Stimulated activated naive CD8-positive, alpha-beta T cell treated with anti-CD3 and anti-CD28 coated beads, Interleukin-15, Interleukin-2, amounts not matched to agents 100 ng/mL and 50 ng/mL, for 24 hours (primary cell): ENCODE measurements at regions not wholly inside any gene's neighbourhood (a gene's known extent, or its start where the extent isn't known, plus 50 kb on each side); places are given as distances from the start of the nearest gene placed in this dataset.
"Not testable (repeated sequence)": the region's sequence is repeated elsewhere in the genome, so short reads cannot be mapped to it uniquely, and the experiment has no call there.

Source experiments
- H3K27ac Mint-ChIP-seq: one replicate; pipeline ENCODE4 v1.8.0; 2021; ENCODE audit warnings: mild to moderate bottlenecking, mixed read lengths
- H3K27me3 Mint-ChIP-seq: one replicate; pipeline ENCODE4 v1.8.0; 2021; ENCODE audit warnings: mixed read lengths
- H3K36me3 Mint-ChIP-seq: one replicate; pipeline ENCODE4 v1.8.0; 2021; ENCODE audit warnings: low read depth, mixed read lengths
- H3K4me1 Mint-ChIP-seq: one replicate; pipeline ENCODE4 v1.8.0; 2021; ENCODE audit warnings: low read depth, mixed read lengths
- H3K4me3 Mint-ChIP-seq: one replicate; pipeline ENCODE4 v1.8.0; 2021; ENCODE audit warnings: mild to moderate bottlenecking, mixed read lengths
- H3K9me3 Mint-ChIP-seq: one replicate; pipeline ENCODE4 v1.8.0; 2021; ENCODE audit warnings: mixed read lengths

DNA sequence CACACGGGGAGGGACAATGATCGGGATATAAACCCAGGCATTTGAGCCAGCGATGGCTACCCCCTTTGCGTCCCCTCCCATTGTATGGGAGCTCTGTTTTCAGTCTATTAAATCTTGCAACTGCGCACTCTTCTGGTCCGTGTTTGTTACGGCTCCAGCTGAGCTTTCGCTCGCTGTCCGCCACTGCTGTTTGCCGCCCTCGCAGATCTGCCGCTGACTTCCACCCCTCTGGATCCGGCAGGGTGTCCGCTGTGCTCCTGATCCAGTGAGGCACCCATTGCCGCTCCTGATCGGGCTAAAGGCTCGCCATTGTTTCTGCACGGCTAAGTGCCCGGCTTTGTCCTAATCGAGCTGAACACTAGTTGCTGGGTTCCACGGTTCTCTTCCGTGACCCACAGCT lies 87.3 kb downstream of the ASB1 start:
- not testable (repeated sequence) for H3K4me1 Mint-ChIP-seq, H3K4me3 Mint-ChIP-seq, H3K36me3 Mint-ChIP-seq, H3K27ac Mint-ChIP-seq, H3K27me3 Mint-ChIP-seq
- peaks cover 21% of the 10 kb centered on the region for H3K9me3 Mint-ChIP-seq

DNA sequence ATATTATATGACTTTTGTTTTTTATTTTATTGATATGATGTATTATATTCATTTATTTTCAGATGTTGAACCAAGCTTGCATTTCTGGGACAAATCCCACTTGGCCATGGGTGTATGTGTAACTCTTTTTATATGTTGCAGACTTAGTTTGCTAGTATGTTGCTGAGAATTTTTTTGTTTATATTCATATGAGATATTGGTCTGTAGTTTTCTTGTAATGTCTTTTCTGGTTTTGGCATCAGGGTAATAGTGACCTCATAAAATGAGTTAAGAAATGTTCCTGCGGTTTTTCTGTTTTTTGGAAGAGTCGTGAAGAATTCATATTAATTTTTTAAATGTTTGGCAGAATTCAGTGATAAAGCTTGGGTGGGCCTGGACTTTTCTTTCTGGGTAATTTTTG lies 88.7 kb downstream of the ASB1 start:
- no peaks in the 10 kb centered on the region for H3K27me3 Mint-ChIP-seq
- peaks cover 5% of the 10 kb centered on the region for H3K36me3 Mint-ChIP-seq
- H3K4me1 Mint-ChIP-seq: no peaks in the 10 kb centered on the region
- H3K27ac Mint-ChIP-seq: no peak overlapping the region
- peaks cover 21% of the 10 kb centered on the region for H3K9me3 Mint-ChIP-seq
- no peak overlapping the region for H3K4me3 Mint-ChIP-seq

DNA sequence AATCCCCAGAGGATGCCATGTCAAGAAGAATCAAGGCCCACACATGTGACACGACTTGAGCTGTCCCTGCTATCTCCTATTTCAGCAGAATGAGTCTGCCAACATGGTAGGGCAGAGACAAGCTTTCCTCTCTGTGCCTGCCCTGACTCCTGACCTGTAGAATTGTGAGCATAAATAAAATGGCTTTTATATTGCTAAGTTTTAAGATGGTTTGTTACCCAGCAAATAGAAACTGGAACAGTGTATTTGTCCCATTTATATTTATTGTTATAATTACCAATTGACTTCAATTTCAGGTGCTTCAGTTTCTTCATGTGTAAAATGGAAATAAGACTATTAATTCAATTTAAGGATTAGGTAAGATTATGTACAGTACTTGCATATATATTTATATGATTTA lies 90.5 kb downstream of the ASB1 start:
- Mint-ChIP-seq H3K4me3 (no peak overlapping the region), H3K36me3 (peaks cover 5% of the 10 kb centered on the region), H3K27me3 (no peaks in the 10 kb centered on the region), H3K4me1 (no peaks in the 10 kb centered on the region), H3K9me3 (peaks cover 21% of the 10 kb centered on the region), H3K27ac (no peak overlapping the region)

DNA sequence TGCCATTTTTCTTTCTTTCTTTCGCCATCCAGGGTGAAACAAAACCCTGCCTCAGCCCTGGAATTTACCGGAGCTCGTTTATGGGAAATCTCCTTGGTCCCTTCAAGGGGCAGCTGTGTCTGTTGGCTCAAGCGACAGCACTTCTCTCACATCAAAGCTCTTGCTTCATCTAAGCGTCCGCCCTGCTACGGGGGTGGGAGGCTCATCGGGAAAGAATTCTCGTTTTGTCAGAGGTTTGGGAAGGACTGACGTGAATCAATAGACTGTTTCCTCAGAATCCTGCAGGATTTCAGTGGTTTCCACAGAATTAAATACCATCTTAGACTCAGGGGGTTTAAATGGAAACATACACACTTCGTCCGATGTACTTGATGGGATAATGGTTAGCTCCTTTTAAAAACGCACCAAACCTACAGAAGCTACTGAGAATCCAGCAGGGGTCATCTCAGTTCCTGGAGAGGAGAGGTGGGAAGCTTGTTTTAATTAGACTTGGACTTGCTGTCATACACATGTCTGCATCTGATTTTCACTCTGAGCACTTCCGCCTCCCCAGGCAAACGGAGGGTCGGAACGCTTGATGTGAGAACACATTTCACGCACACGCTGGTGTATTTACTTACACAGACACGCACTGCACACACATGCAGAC lies 91.6 kb downstream of the ASB1 start:
- no peaks in the 10 kb centered on the region for H3K4me1 Mint-ChIP-seq
- H3K27ac Mint-ChIP-seq: no peak overlapping the region
- H3K9me3 Mint-ChIP-seq: peaks cover 21% of the 10 kb centered on the region
- no peaks in the 10 kb centered on the region for H3K27me3 Mint-ChIP-seq
- no peak overlapping the region for H3K4me3 Mint-ChIP-seq
- H3K36me3 Mint-ChIP-seq: peaks cover 5% of the 10 kb centered on the region

DNA sequence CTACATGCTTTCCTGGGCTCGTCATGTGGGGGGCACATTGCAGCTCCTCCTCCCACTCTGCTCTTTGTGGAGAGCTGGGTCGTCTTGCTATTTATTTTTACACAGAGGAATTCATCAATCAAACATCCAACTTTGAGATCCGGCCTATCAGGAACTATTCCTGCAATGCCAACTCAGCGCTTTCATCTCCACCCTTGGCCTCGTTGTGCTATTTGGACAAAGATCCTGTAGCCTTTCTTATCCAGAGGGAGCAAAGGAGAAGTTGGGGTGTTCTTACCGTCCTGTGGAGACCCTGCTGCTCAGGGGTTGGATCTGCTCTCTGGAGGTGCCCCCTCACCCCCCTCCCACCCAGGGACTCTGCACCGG lies 92.1 kb downstream of the ASB1 start:
- Mint-ChIP-seq H3K4me1 (no peaks in the 10 kb centered on the region), H3K27me3 (no peaks in the 10 kb centered on the region), H3K36me3 (peaks cover 5% of the 10 kb centered on the region), H3K4me3 (no peak overlapping the region), H3K27ac (no peak overlapping the region), H3K9me3 (peaks cover 21% of the 10 kb centered on the region)

DNA sequence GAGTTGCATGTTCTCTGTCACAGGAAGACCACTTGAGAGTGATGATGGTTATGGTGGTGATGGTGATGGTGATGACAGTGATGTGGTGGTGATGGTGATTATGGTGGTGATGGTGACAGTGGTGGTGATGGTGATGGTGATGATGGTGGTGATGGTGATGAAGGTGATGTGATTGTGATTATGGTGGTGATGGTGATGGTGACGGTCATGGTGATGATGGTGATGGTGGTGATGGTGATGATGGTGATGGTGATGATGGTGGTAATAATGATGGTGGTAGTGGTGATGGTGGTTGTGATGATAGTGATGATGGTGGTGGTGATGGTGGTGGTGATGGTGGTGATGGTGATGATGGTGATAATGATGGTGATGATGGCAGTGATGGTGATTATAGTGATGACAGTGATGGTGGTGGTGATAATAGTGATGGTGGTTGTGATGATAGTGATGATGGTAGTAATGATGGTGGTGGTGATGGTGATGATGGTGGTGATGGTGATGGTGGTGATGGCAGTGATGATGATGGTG lies 93.7 kb downstream of the ASB1 start:
- H3K36me3 Mint-ChIP-seq: peaks cover 5% of the 10 kb centered on the region

DNA sequence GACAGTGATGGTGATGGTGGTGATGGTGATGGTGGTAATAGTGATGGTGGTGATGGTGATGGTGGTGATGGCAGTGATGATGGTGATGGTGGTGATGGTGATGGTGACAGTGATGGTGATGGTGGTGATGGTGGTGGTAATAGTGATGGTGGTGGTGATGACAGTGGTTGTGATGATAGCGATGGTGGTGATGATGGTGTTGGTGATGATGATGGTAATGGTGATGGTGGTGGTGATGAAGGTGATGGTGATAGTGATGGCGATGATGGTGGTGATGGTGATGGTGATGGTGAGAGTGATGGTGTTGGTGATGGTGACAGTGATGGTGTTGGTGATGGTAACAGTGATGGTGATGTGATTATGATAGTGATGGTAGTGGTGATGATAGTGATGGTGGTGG lies 94.3 kb downstream of the ASB1 start:
- Mint-ChIP-seq H3K27ac (no peak overlapping the region), H3K27me3 (peaks cover 3% of the 10 kb centered on the region), H3K9me3 (peaks cover 19% of the 10 kb centered on the region), H3K36me3 (peaks cover 5% of the 10 kb centered on the region), H3K4me3 (no peak overlapping the region), H3K4me1 (no peaks in the 10 kb centered on the region)

More for the DNA sequence above, 93.7 kb downstream of the ASB1 start:
- no peaks in the 10 kb centered on the region for H3K4me1 Mint-ChIP-seq
- H3K4me3 Mint-ChIP-seq: no peak overlapping the region
- no peak overlapping the region for H3K27ac Mint-ChIP-seq
- peaks cover 21% of the 10 kb centered on the region for H3K9me3 Mint-ChIP-seq
- H3K27me3 Mint-ChIP-seq: peaks cover under 1% of the 10 kb centered on the region

DNA sequence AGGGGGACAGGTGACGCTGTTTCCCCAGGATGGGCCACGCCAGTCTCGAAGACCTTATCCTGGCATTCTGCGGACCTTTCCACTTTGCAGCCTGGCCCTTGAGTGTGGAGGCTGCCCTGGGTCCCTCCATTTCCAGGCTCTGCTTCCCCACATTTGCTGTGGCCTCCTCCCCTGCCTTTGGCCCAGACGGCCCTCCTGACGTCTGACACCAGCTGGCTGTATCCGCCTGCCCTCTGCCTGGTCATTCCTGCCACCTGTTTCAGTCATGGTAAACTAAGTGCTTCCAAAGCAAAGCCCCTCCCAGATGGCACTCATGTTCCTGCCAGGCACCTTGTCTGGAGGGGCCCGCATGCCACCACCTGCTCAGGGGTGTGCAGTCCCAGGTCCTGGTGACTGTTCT lies 95.1 kb downstream of the ASB1 start:
- Mint-ChIP-seq H3K36me3 (peaks cover under 1% of the 10 kb centered on the region), H3K27me3 (peaks cover 3% of the 10 kb centered on the region), H3K27ac (no peak overlapping the region), H3K4me3 (no peak overlapping the region), H3K9me3 (peaks cover 10% of the 10 kb centered on the region), H3K4me1 (no peaks in the 10 kb centered on the region)

DNA sequence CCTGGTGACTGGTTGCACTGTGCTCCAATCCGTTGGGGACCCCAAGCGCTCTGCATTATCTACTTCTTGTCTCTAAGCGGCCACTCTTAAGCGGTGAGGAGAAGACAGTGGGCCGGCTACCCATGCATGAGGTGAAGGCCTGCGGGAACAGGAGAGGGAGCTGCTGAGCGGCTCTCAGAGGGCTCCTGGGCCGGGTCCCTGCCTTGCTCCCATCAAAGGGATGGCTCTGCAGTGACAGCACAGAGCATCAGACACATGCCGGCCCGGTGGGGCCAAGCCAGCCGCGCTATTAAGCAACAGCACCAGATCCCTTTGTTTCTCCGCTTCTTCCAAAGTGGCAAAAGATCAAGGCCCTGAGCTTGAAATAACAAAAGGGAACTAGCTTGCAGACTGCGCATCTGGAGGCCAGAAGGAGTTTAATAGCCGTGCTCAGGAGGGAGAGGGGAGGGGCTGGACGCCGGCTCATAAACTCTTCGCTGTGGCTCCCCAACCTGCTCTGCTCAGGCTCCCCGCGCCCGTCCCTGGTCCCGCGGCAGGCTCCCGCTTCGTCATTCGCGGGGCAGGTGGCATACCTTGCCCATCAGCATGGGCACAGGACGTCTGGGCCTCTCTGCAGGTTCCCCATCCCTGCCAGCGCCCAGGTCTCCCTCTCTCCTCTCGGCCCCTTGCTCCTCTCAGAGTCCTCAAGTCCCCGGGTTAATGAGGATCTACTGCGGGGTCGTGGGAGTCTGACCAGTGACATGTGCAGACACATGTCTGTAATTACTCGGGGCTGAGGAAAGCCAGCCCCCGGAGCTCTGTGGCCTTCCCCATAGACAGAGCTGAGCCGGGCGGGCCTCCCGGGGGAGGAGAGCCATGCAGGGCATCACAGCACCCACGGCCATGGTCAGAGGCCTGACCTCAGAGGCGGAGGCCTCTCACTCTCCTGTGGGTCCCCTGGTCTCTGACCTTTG lies 96.7 kb downstream of the ASB1 start:
- Mint-ChIP-seq H3K4me3 (no peak overlapping the region), H3K27ac (no peak overlapping the region), H3K9me3 (no peaks in the 10 kb centered on the region), H3K4me1 (no peaks in the 10 kb centered on the region), H3K36me3 (no peaks in the 10 kb centered on the region), H3K27me3 (peaks cover 7% of the 10 kb centered on the region)

DNA sequence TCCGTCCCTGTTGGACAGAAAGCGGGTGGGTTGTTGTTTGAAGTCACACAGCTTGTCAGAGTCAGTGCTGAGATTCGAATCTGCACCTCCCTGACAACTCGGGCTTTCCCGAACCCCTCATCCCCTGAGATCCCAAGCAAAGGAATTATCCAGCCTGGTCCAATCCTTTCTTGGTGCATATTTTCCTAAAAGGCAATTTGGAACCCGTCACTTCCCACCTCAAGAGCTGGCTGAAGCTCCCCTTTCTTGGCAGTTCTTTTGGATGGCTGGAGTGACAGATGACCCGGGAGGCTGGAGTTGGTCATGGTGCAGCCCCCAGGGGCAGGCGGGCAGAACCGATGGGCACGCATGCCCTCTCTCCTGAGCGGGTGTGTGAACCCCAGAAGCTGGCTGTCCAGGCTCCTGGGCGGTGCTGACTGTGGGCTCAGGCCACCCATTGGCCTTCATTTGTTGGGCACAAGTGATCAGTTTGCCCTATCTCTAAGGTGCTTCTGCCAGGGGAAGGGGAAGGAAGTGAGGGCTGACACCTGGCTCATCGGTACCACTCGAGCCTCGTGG lies 97.8 kb downstream of the ASB1 start:
- no peaks in the 10 kb centered on the region for H3K4me1 Mint-ChIP-seq
- no peaks in the 10 kb centered on the region for H3K9me3 Mint-ChIP-seq
- no peak overlapping the region for H3K4me3 Mint-ChIP-seq
- H3K27me3 Mint-ChIP-seq: peaks cover 7% of the 10 kb centered on the region
- H3K36me3 Mint-ChIP-seq: no peaks in the 10 kb centered on the region
- H3K27ac Mint-ChIP-seq: no peak overlapping the region

DNA sequence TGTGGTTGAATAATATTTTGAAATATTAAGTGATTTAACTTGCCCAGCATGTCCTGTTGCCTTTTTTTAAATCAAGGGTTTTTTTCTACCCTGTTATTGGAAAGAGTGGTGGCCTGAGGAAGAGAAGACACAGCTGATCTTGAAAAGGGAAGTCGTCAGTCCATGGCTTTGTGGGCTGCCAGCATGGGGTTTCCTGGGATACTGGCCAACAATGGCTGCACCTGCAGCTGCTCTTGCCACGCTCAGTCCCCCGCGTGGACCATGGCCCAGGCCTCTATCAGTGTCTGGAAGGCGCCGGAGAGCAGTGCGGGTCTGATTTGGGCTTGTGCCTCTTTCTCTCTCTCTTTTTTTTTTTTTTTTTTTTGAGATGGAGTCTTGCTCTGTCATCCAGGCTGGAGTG lies 99.3 kb downstream of the ASB1 start:
- Mint-ChIP-seq H3K36me3 (no peaks in the 10 kb centered on the region), H3K27me3 (peaks cover 7% of the 10 kb centered on the region), H3K27ac (no peak overlapping the region), H3K4me3 (no peak overlapping the region), H3K9me3 (peaks cover 3% of the 10 kb centered on the region), H3K4me1 (no peaks in the 10 kb centered on the region)

DNA sequence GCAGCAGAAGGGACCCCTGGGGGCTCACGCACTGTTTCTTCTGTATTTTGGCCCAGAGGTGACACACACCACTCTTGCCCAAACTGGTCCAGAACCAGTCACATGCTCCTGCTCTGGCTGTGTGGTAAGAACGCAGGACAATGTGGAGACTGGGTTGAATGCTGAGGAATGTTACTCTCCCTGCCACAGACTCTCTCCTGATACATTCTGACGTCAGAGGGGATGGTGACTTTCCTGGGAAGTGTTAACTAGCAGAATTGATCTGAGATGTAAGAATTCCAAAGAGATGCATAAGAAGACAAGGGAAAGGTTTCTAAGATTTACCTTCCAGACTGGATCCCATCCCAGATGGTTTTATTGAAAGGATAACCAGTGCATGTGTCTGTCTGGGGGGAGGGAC lies 100.8 kb downstream of the ASB1 start:
- Mint-ChIP-seq H3K4me3 (no peak overlapping the region), H3K36me3 (peaks cover 4% of the 10 kb centered on the region), H3K4me1 (no peaks in the 10 kb centered on the region), H3K9me3 (peaks cover 16% of the 10 kb centered on the region), H3K27me3 (peaks cover 7% of the 10 kb centered on the region), H3K27ac (no peak overlapping the region)

DNA sequence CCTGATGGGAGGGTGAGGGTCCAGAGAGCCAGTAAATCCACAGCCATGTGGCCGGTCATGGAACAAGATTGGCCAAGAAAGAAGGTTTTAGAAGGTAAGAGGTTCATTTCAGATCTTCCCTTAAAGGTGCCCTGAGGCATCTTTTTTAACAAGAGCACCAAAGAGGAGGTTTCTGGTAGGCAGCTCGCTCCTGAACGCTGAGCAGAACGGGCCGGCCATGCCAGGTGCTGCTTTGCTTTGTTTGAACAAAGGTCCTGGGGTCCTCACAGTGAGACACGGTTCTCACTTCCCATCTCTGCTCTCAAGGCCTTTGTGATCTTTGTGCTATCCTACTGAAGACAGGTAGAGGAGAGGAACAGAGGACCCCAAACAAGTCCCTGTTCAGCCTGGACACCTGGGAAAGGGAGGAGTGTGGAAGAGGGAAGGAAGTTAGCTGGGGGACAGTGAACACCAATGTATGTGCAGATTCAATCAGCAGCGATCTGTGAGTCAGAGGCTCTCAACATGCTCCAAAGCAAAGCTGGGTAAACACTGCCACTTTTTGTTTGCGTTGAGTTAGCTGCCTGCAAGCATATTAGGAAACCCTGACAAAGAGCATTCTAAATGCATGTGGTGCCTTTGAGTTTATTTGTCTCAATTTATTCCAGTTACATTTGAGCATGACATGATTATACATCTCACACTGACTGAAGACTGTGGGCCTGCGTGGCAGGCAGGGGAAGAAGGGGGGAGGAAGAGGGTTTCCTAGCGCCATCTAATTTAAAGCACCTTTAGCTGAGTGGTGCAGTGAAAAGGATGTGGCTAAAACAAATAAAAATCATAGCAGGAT lies 102.4 kb downstream of the ASB1 start:
- H3K4me3 Mint-ChIP-seq: no peak overlapping the region
- H3K9me3 Mint-ChIP-seq: peaks cover 16% of the 10 kb centered on the region
- no peak overlapping the region for H3K27ac Mint-ChIP-seq
- peaks cover 7% of the 10 kb centered on the region for H3K27me3 Mint-ChIP-seq
- H3K4me1 Mint-ChIP-seq: no peaks in the 10 kb centered on the region
- H3K36me3 Mint-ChIP-seq: peaks cover 4% of the 10 kb centered on the region

DNA sequence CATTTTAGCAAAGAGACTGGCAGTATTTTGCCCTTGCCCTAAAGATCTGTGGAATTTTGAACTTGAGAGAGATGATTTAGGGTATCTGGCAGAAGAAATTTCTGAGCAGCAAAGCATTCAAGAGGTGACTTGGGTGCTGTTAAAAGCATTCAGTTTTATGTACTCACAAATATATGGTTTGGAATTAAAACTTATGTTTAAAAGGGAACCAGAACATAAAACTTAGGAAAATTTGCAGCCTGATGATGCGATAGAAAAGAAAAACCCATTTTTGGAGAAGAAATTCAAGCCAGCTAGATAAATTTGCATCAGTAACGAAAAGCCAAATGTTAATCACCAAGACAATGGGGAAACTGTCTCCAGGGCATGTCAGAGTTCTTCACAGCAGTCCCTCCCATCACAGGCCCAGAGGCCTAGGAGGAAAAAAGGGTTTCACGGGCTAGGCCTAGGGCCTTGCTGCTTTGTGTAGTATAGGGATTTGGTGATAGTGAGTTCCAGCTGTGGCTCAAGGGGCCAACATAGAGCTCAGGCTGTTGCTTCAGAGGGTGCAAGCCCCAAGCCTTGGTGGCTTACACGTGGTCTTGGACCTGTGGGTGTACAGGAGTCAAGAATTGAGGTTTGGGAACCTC lies 104.4 kb downstream of the ASB1 start:
- H3K4me1 Mint-ChIP-seq, H3K36me3 Mint-ChIP-seq, H3K27me3 Mint-ChIP-seq, H3K27ac Mint-ChIP-seq, H3K4me3 Mint-ChIP-seq: not testable (repeated sequence)
- peaks cover 16% of the 10 kb centered on the region for H3K9me3 Mint-ChIP-seq
